Amygdala (tissue), 56 donors: ENCODE measurements at regions not wholly inside any gene's neighbourhood (a gene's known extent, or its start where the extent isn't known, plus 50 kb on each side); places are given as distances from the start of the nearest gene placed in this dataset.

Source experiments
- DNase-seq, 56 donors: peaks; one replicate each; lab custom pipeline; 2025; lab: John Stamatoyannopoulos, UW

DNA sequence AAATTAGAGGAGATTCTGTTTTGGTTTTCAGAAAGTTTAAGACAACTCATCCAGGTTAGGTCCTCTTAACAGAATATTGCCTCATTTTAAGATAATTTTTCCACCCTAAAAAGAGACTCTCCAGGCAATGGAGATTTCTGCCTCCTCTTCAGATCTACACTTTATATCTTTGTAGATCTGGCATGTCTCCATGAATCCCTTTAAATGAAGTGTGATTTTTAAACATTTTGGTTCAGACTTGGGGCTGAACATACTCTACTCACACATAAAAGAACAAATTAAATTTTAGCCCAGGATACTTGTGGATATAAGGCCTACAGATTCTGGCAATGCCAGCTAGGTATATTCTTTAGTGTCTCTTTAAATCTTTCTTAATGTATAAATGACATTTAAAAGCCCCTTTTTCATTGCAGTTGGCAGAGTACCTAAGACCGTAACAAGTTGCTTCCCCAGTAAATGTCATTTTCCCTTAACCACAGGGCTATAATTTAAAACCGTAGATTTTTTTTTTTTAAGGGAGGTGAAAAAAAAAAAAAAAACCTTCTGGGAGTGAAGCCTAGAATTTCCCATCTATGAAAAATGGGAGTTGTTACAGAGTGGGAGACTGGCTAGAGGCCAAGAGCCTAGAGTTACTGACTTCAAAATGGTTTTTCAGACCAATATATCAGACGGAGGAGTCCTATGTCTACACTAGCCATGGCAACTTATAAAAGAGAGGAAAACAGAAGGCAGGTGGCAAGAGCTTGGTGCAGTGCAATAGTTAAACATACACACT is 207.8 kb upstream of the TARS1 start:
- no peak for DNase-seq

DNA sequence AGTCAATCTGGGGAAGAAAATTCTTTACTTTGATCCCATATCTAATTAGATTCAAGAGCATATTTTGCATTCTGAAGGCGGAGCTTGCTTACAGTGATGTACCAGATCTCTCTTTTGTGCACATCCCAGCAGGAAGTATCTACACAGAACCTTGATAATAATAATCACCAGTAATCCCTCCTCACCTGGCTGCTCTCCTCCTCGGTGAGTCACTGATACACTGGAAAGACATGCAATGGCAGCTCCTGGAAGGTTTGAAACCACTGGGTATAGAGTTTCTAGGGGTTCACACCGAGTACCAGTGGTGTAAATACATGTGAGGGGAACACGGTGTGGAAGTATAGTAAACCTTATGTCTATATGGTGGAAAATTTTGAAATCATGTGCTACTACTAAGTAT is 205.5 kb upstream of the TARS1 start:
- DNase-seq, result no peak

DNA sequence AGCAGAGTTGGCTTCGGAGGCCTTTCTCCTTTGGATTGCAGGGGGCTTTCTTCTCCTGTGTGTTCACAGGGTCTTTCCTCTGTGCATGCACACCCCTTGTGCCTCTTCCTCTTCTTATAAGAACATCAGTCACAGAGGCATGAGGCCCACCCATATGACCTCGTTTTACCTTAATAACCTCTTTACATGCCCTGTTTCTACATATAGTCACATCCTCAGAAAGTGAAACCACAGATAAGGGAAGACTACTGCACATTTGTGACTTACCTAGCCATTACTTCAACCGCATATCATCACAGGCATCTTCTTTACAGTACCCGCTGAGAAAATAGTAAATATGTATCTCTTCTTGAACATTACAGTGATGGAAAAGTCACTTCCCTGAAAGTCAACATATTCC is 204.9 kb upstream of the TARS1 start:
- DNase-seq, result no peak

DNA sequence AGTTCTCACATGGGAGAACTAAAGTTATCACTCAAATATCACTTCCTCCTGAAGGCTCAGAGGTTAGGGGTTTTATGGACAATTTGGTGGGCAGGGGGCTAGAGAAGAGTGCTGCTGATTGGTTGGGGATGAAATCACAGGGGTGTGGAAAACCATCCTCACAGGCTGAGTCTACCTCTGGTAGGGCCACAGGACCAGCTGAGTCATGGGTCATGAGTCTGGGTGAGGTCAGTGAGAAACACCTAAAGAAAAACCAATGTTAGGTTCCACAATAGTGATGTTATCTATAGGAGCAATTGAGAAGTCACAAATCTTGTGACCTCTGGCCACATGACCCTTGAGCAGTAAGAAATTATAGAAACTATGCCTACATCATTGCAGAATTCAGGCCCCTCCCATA is 203.3 kb upstream of the TARS1 start:
- no peak for DNase-seq

- DNase-seq, result no peak
Observed at GRCh38 chr5:33238826-33239695, 201.7 kb upstream of the TARS1 start.

DNA sequence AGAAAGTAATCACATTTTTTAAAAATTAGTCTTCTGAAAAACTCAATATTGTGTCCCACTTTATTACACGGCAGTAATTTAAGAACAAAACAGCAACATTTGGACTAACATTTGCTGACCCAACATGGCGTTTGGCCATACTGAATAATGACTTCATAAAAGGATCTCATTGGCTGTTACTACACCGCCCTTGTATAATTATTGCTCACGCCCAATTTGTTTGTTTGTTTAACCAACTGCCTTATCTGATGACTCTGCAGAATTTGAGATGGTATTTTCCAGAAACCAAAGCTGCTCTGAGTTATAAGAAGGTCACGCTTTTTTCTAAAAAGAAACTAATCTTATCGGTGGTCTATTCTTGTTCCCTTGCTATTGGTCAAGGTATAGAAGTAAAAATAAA is 200.2 kb upstream of the TARS1 start:
- no peak for DNase-seq

DNA sequence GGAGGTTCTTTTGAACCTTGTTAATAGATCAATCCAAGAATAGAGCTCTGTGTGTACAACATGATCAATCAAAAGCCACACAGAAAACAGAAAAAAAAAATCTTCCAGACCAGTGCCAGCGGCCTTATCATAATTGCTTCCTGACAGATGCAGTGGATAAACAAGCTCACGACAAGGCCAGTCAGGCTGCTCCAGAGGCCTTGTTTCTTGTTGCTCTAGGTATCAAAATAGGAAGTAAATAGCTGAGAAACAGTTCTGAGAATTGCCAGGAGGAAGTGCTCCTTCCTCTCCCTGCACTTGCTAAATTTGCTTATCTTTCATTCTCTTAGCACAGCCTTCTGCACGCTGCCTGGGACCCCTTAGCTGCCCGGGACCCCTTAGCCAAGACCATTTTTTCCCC is 199.0 kb upstream of the TARS1 start:
- DNase-seq, result peak in 2 of 56 donors; percentile 4 to 13

GRCh38 chr5:33242277-33242676 is 198.5 kb upstream of the TARS1 start:
- DNase-seq, result no peak

DNA sequence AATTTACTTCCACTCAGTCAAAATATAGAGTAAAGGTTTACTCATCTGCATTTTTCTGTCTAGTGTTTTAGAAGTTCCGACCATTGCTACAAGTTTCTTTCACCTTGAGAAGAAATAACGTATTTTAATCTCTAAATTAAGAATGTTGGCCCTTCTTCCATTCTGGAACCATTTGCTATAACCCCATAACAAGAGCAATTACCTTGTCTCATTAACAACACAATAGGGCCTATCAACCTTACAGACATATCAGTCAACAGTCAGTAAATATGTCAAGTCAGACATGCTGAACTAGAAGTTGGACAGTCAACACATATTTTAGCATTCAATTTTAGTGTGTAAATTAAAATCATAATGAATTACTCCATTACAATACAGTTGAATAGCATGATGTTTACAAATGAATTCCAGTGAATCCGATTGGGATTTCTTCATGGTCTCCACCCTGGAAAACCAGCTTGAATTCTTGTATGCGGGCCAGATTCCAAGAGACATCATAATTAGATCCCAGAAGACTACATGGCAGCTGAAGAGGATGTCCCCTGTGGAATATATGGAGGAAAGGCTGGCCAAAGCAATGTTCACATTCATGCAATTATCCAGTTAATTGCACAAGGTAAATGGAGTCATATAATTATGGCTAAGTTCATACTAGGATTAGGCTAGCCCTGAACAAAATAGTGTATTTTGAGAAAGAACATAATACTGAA is 196.2 kb upstream of the TARS1 start:
- no peak for DNase-seq

- DNase-seq, result no peak
Observed at GRCh38 chr5:33254579-33254978, 186.2 kb upstream of the TARS1 start.

- peak in 1 of 56 donors; percentile 7 for DNase-seq
Observed at GRCh38 chr5:33257807-33258429, 182.8 kb upstream of the TARS1 start.

DNA sequence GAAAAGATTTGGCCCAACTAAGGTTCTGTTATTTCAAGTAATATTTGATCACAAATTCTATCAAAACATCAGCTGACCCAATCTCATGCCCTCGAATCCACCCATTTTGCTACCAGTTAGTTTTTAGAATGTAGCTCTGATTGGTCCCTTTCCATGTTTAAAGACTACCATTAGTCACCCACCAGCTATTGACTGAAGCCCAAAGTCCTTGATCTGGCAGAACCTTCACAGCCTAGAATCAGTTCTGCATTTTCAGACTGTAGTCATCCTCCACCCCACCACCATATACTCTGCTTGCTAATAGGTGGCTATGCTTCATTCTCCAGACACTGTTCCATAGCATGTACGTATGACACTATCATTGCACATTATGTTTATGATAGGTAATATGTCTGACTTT is 182.2 kb upstream of the TARS1 start:
- DNase-seq, result no peak

DNA sequence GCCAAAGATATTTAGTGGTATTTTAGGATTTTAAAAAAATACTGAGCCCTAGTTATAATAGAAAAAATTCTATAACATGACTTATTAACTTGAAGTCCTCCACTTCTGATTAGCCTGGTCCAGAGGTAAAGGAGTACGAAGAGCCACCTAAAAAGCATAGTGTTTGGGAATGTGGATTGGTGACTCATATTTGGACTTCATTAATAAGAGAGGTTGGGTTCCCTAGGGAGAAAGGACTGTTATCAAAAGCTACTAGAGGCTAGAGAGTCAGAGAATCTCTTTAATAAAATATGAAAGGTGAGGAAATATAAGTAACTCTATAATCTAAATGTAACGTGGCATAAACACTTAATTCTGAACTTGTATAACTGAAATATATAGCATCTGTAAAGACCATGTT is 180.7 kb upstream of the TARS1 start:
- DNase-seq, result no peak

GRCh38 chr5:33261305-33261704 is 179.5 kb upstream of the TARS1 start:
- DNase-seq, result no peak

- DNase-seq, result no peak
Observed at GRCh38 chr5:33261747-33262146, 179.0 kb upstream of the TARS1 start.

DNA sequence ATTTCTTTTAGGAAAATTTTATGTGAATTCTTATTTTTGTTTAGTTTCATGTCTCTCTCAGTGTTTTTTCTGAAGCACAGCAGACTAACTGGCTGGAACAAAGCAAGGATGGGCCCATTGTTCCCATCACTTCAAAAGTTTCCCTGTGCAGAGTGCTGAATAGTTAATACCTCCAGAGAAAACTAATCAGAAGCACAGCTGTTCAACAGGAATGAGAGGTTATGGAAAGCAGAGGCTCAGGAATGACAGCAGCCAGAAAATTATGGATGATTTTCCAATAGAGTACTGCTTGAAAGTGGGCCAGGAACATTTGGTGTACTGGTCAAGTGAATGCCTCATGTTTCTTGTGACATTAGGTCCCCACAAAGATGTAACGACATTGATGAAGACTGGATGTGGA is 173.0 kb upstream of the TARS1 start:
- DNase-seq, result no peak

GRCh38 chr5:33268374-33268773 is 172.4 kb upstream of the TARS1 start:
- no peak for DNase-seq

DNA sequence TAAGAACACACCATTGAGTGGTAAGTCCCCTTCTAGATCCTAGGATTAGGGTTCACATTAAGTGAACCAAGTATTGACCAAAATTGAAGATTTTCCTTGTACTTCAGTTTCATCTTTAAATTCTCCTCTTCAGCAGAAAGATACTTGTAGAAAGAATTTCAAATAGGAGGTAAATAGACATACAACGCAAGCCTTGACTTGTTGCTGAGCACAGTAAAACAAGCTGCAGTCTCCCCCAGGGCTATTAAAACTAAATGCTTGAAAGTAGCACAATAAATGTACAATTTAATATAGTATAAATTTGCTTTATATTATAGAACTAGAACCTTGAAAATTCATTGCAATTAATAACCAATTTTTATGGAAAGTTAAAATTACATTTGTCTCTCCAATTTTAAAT is 170.1 kb upstream of the TARS1 start:
- DNase-seq, result no peak

GRCh38 chr5:33271606-33272005 is 169.2 kb upstream of the TARS1 start:
- DNase-seq, result no peak

DNA sequence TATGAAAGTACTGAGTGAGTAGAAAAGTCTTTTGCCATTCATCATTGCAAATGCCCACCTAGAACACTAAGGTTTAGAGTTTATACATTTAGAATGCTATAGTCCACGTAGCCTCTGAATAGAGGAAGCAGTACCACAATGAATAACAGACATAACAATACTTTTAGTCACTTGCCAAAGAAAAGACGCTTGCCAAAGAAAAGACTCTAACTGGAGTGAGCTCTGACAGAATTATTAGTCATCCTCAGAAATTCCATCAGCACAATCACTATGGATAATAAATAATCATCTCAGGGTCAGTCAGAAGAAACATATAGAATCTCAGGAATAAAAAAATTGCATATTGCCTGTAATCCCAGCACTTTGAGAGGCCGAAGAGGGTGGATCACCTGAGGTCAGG is 168.5 kb upstream of the TARS1 start:
- DNase-seq, result no peak

- DNase-seq, result no peak
Observed at GRCh38 chr5:33273985-33274384, 166.8 kb upstream of the TARS1 start.
